Right ventricle myocardium inferior (tissue), 1 donor: ENCODE measurements at regions not wholly inside any gene's neighbourhood (a gene's known extent, or its start where the extent isn't known, plus 50 kb on each side); places are given as distances from the start of the nearest gene placed in this dataset.
"Not testable (repeated sequence)": the region's sequence is repeated elsewhere in the genome, so short reads cannot be mapped to it uniquely, and the experiment has no call there.

Experiments
- ATAC-seq: fragments of 200-7000 bp; cut with Tn5 transposase; one replicate; pipeline ENCODE4 v1.9.1; 2020; ENCODE audit warnings: mild to moderate bottlenecking, moderate library complexity
- DNase-seq: peaks from one replicate; pipeline ENCODE4 v3.0.0; 2021; ENCODE audit errors: missing footprints
- intact Hi-C: fragments of 100-400 bp; cut with DNase I; formaldehyde crosslinking; loops from one replicate; pipeline ENCODE4 v1.11.0; 2022
- donor health status: DM: no; HTN: yes; CAD: no; lungs with severe emphysema.

- no peak for DNase-seq
- ATAC-seq, result no peak
- intact Hi-C loops, result no loop called here
These were observed 52.6 kb upstream of the AGA start for GRCh38 chr4:177494791-177495190.

GRCh38 chr4:177495626-177496025, 53.4 kb upstream of the AGA start:
- ATAC-seq, intact Hi-C loops, DNase-seq: not testable (repeated sequence)

- ATAC-seq (no peak), DNase-seq (no peak)
- intact Hi-C loops, result no loop called here
These were observed 57.3 kb upstream of the AGA start for GRCh38 chr4:177499537-177499936.

- intact Hi-C loops, result no loop called here
- ATAC-seq, result no peak
- DNase-seq, result no peak
These were observed 63.0 kb upstream of the AGA start for GRCh38 chr4:177505171-177505615.

- ATAC-seq (no peak), DNase-seq (no peak)
- intact Hi-C loops, result no loop called here
These were observed 66.4 kb upstream of the AGA start for GRCh38 chr4:177508662-177509061.

- intact Hi-C loops, result no loop called here
- DNase-seq, result no peak
- no peak for ATAC-seq
These were observed 67.0 kb upstream of the AGA start for GRCh38 chr4:177509226-177509745.

- DNase-seq, result no peak
- ATAC-seq, result no peak
- intact Hi-C loops, result no loop called here
These were observed 69.4 kb upstream of the AGA start for GRCh38 chr4:177511611-177512010.

- ATAC-seq (no peak), DNase-seq (no peak)
- intact Hi-C loops, result no loop called here
These were observed 70.4 kb upstream of the AGA start for GRCh38 chr4:177512646-177513045.

GRCh38 chr4:177517862-177518261, 75.6 kb upstream of the AGA start:
- ATAC-seq (no peak), DNase-seq (no peak)
- intact Hi-C loops, result no loop called here

GRCh38 chr4:177519481-177520260, 77.4 kb upstream of the AGA start:
- intact Hi-C loops, result no loop called here
- no peak for ATAC-seq
- no peak for DNase-seq

- intact Hi-C loops, result no loop called here
- DNase-seq (no peak), ATAC-seq (no peak)
These were observed 86.4 kb upstream of the AGA start for GRCh38 chr4:177528620-177529019.

GRCh38 chr4:177530561-177530960, 88.3 kb upstream of the AGA start:
- ATAC-seq (no peak), DNase-seq (no peak)
- intact Hi-C loops, result no loop called here

- ATAC-seq (no peak), DNase-seq (no peak)
- intact Hi-C loops, result no loop called here
These were observed 90.1 kb upstream of the AGA start for GRCh38 chr4:177532358-177532757.

- ATAC-seq, intact Hi-C loops, DNase-seq: not testable (repeated sequence)
These were observed 92.6 kb upstream of the AGA start for GRCh38 chr4:177534841-177535240.

GRCh38 chr4:177546745-177547144, 104.5 kb upstream of the AGA start:
- DNase-seq (no peak), ATAC-seq (no peak)
- intact Hi-C loops, result no loop called here

- DNase-seq (no peak), ATAC-seq (no peak)
- intact Hi-C loops, result no loop called here
These were observed 105.7 kb upstream of the AGA start for GRCh38 chr4:177547985-177548384.

- intact Hi-C loops, result no loop called here
- no peak for ATAC-seq
- DNase-seq, result no peak
These were observed 112.9 kb upstream of the AGA start for GRCh38 chr4:177555007-177555574.

GRCh38 chr4:177557416-177557815, 115.2 kb upstream of the AGA start:
- intact Hi-C loops, result no loop called here
- no peak for DNase-seq
- no peak for ATAC-seq

- intact Hi-C loops, result no loop called here
- no peak for DNase-seq
- no peak for ATAC-seq
These were observed 116.8 kb upstream of the AGA start for GRCh38 chr4:177558995-177559394.

GRCh38 chr4:177562163-177562562, 119.9 kb upstream of the AGA start:
- ATAC-seq (no peak), DNase-seq (no peak)
- intact Hi-C loops, result no loop called here
